C4-2B (cell line): ENCODE measurements at regions not wholly inside any gene's neighbourhood (a gene's known extent, or its start where the extent isn't known, plus 50 kb on each side); places are given as distances from the start of the nearest gene placed in this dataset.

ENCODE experiments used
- ZFX ChIP-seq: fragments of 450-650 bp; IDR thresholded peaks from 2 replicates; pipeline ENCODE4 v1.6.1; 2017
- TF ChIP-seq, protein P1 (sequence below): fragments of 450-650 bp; conservative IDR thresholded peaks from 2 replicates; pipeline ENCODE4 v1.5.1; 2017; ENCODE audit warnings: mild to moderate bottlenecking

DNA sequence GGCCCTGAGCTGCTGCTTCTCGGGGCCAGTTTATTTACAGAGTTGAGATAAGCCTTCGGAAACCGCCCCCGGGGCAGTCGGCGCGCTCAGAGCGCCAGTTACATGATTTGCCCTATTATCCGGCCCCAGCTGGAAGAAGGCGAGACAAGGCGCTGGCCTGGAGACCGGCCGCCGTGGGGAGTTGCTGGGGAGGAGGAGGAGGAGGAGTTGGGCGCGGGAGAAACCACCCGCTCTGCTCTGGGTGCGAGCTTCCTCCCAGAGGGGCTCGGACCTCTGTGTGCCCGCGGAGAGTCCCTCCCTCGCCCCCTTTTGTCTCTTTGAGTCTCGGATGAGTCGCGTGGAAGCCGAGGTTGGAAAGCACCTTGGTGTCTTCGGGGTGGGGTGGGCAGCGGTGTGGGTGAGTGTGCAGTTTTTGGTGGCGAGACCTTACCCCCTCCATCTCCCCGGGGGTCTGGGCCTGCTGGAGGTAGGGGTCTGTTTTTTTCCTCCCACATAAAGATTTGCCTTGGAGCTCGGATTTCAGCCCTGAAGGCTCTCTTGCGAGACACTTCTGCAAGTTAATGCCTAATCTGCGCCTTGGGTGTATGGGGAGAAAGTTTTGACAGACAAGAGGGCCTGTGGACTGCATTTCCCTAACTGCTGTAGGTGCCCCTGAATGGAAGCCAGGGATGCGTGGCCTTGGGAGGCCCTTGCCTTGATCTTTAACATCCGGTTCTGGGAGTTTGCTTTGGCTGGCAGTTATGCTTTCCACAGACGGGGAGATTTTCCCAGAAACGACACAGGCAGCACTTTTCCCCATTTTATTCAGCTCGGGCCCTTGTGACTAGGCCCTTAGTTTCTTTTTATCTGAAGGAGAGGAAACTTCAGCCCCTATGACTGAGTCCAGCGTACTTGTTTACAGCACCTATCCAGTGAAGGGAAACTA is 80.0 kb downstream of the NDUFS5 start:
- TF ChIP-seq, protein P1, sequence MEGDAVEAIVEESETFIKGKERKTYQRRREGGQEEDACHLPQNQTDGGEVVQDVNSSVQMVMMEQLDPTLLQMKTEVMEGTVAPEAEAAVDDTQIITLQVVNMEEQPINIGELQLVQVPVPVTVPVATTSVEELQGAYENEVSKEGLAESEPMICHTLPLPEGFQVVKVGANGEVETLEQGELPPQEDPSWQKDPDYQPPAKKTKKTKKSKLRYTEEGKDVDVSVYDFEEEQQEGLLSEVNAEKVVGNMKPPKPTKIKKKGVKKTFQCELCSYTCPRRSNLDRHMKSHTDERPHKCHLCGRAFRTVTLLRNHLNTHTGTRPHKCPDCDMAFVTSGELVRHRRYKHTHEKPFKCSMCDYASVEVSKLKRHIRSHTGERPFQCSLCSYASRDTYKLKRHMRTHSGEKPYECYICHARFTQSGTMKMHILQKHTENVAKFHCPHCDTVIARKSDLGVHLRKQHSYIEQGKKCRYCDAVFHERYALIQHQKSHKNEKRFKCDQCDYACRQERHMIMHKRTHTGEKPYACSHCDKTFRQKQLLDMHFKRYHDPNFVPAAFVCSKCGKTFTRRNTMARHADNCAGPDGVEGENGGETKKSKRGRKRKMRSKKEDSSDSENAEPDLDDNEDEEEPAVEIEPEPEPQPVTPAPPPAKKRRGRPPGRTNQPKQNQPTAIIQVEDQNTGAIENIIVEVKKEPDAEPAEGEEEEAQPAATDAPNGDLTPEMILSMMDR: no peak
- TF ChIP-seq ZFX: peak; percentile 65; the same call in 1 of the 2 replicates
